AG09319 (cell line): ENCODE measurements at regions not wholly inside any gene's neighbourhood (a gene's known extent, or its start where the extent isn't known, plus 50 kb on each side); places are given as distances from the start of the nearest gene placed in this dataset.

Source experiments
- DNase-seq: peaks from one replicate; pipeline ENCODE4 v3.0.0-alpha.2; 2010; ENCODE audit warnings: low read depth; ENCODE audit errors: extremely low read depth
- TF ChIP-seq, protein P1 (sequence below): IDR thresholded peaks from 2 replicates; pipeline ENCODE4 v1.5.1; 2011; ENCODE audit warnings: low read depth, mild to moderate bottlenecking, inconsistent platforms, low read length, moderate library complexity

GRCh38 chr4:22932326-22932725 lies 239.6 kb downstream of the GBA3 start:
- TF ChIP-seq, protein P1, sequence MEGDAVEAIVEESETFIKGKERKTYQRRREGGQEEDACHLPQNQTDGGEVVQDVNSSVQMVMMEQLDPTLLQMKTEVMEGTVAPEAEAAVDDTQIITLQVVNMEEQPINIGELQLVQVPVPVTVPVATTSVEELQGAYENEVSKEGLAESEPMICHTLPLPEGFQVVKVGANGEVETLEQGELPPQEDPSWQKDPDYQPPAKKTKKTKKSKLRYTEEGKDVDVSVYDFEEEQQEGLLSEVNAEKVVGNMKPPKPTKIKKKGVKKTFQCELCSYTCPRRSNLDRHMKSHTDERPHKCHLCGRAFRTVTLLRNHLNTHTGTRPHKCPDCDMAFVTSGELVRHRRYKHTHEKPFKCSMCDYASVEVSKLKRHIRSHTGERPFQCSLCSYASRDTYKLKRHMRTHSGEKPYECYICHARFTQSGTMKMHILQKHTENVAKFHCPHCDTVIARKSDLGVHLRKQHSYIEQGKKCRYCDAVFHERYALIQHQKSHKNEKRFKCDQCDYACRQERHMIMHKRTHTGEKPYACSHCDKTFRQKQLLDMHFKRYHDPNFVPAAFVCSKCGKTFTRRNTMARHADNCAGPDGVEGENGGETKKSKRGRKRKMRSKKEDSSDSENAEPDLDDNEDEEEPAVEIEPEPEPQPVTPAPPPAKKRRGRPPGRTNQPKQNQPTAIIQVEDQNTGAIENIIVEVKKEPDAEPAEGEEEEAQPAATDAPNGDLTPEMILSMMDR = no peak
- no peak for DNase-seq

DNA sequence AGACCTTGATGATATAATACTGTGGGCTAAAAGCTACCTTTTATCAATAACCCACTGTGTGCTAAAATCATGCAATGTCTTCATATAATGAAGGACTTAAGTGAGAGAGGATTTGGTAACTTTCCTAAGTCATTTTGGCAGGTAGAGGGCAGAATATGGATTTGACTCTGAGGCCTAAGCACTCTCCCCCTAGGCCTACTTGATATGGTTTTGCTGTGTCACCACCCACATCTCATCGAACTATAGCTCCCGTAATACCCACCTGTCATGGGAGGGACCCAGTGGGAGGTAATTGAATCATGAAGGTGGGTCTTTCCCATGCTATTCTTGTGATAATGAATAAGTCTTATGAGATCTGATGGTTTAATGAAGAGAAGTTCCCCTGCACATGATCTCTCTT lies 229.7 kb downstream of the GBA3 start:
- TF ChIP-seq, protein P1 = no peak
- no peak for DNase-seq

DNA sequence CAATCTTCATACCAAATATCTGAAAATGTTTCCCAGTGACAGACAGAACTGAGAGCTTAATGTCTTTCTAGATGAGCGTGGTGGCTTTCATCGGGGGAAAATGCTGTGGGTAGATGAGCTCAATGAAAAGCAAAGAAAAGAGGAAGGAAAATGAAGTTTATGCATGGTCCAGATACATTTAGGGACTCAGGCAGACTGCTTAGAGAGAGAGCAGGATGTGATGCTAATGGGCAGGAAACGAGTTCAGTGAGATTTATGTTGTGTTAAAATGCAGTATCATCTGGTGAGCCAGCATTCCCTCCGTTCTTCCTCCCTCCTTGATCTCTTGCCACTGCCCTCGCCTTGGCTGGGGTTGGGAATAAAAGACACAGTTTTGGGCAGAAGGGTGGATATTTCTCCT lies 229.2 kb downstream of the GBA3 start:
- no peak for DNase-seq
- TF ChIP-seq, protein P1 = no peak

DNA sequence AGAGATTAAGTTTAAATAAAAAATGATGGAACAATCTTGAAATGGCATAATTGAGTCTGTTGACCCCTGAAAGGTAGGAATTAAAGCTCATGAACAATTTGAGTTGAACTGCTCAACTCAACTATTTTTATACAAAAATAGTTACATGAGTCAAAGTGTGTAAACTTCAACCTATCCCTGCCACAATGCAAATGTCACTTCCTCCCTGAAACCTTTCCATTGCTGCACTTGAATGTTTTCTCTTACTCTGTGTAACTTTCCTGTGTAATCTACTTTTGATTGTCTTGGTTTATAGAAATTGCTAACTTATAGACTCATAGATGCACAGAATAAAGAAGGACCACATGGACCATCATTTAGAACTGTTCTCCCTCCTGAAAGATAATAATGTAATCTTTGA lies 218.5 kb downstream of the GBA3 start:
- DNase-seq = no peak
- TF ChIP-seq, protein P1 = no peak

DNA sequence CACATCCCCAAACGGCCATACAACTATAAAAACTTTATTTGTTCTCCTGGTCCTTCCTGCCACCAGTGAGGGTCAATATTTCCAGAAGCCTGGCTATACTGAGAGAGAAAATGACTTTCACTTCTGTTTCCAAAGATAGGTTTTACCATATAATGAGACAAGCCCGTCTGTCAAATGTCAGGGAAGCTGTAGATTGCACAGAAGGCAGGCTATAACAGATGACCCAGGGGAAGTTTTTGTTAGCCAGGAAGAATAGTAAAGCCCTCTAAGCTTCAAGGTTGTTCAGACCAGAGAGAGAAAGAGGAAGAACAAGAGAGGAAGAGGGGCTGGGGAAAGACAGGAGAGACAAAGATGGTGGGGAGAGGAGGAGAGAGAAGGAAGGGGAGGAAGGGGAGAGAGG lies 217.5 kb downstream of the GBA3 start:
- TF ChIP-seq, protein P1 = no peak
- no peak for DNase-seq

DNA sequence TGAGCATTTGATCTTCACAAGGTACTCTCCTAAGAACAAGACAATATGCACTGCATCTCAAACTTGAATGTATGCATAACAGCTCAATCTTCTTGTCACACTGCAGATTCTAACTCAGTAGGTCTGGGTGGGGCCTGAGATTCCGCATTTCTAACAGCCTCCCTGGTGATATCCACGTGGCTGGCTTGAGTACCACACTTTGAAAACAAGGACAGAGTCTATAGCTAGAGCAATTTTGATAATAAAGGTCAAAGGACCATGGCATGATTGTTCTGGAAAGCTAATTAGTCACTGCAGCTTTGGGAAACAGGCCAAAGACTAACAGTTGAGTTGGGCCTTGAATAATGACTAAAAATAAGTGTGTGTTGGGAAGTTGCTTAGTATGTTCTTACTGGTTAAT lies 213.3 kb downstream of the GBA3 start:
- DNase-seq = no peak
- TF ChIP-seq, protein P1 = no peak

GRCh38 chr4:22903913-22904312 lies 211.2 kb downstream of the GBA3 start:
- TF ChIP-seq, protein P1 = no peak
- DNase-seq = no peak
